HG03439 (cell line): ENCODE measurements at regions not wholly inside any gene's neighbourhood (a gene's known extent, or its start where the extent isn't known, plus 50 kb on each side); places are given as distances from the start of the nearest gene placed in this dataset.
"Not testable (repeated sequence)": the region's sequence is repeated elsewhere in the genome, so short reads cannot be mapped to it uniquely, and the experiment has no call there.

Experiments
- ATAC-seq: cut with Tn5 transposase; IDR thresholded peaks from one replicate; pipeline ENCODE4 v1.9.1; 2021; ENCODE audit warnings: mild to moderate bottlenecking, moderate library complexity; ENCODE audit not compliant: unreplicated experiment

DNA sequence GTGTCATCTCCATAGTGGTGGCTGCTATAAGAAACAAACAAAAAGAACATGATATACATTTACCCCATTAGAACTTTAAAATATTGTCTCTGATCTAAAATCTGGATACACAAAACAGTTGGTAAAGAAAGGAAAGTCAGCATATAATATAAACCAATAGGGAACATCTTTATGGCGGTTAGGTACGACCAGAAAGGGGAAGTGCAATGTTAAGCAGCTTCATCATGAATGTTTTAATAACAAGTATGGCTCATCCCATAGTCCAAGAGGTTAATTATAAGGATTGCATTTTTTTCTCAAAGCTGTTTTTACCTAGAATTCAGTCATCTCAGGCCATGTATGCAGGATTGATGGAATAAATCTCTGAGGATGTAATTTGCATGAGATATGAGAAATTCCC, 1869.7 kb downstream of the PCDH7 start:
- no peak for ATAC-seq

- no peak for ATAC-seq
These were observed 1877.2 kb downstream of the PCDH7 start for GRCh38 chr4:32597354-32597753.

GRCh38 chr4:32601848-32602247, 1881.7 kb downstream of the PCDH7 start:
- no peak for ATAC-seq

DNA sequence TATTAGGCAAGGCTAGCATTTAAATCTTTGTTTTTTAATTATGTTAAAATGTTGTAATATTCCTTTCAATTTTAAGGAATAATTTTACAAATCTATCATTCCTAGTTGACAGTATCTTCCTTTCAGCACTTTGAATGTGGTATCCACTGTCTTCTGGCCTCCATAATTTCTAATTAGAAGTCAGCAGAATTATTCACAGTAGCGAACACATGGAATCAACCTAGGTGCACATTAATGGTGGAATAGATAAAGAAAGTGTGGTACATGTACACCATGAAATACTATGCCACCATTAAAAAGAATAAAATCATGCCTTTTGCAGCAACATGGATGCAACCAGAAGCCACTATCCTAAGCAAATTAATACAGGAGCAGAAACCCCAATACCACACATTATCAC, 1887.8 kb downstream of the PCDH7 start:
- ATAC-seq, result no peak

DNA sequence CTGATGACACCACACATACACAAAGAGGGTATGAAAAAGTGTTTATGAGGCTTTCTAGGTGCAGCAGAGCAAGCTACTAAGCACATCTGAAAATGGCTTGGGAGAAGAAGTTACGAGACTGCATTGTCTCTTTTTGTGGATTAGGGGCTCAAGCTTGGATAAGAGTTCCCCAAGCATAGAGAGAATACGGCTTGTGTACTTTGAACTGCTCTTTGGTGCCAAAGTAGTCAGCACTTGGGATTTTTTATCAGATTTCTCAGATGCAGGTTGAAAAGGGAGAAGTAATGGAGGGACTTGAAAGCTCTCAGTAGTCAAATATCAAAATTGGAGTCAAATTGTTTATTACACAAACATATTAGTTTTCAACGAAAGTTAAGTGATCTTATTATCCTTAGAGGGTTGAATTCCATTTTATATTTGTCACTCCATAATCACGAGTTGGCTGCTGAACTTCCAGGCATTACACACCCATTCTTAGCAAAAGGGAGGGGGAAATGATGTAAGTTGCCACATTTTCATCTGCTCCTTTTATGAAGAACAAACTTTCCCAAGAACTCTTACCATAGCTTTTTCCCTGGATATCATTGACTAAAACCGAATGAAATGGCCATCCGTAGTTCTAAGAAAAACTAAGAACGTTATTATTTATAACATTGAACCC, 1904.9 kb downstream of the PCDH7 start:
- ATAC-seq, result no peak

DNA sequence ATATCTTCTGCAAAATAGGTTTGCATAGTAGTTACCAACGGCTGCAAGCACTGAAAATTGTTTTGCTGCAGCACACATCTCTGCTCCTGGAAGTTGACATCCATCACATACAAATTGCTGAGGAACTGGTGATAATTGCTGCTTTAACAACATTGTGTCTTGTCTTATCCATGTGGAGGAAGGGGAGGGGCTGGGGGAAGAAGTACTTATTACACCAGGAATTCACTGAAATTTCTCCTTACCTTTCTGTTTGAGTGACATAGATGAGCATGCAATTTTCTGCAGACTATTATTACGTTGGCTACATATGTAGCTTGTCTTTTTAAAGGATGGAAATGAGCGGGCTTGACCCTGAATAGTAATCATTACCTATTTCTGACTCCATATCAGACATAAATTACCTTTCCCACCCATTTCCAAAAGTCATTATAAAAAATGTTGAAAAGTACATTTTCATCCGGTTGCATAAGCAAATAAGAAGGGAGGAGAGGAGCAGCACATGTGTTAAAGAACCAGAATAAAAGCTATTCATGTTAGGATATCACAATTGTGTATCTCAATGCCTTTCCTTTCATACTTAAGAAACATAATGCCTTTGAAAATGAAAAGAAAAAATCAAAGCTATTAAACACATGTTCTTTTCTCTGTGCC, 1905.6 kb downstream of the PCDH7 start:
- no peak for ATAC-seq

GRCh38 chr4:32631831-32632230, 1911.7 kb downstream of the PCDH7 start:
- ATAC-seq, result no peak

DNA sequence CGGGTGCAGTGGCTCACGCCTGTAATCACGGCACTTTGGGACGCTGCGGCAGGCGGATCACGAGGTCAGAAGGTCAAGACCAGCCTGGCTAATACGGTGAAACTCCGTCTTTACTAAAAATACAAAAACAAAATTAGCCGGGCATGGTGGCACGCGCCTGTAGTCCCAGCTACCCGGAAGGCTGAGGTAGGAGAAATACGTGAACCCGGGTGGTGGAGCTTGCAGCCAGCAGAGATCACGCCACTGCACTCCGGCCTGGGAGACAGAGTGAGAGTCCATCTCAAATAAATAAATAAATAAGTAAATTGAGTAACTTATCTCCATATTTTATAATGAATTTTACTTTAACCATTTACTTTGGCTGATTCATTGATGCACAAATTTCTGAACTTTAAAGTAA, 1913.3 kb downstream of the PCDH7 start:
- no peak for ATAC-seq

- no peak for ATAC-seq
These were observed 1925.5 kb downstream of the PCDH7 start for GRCh38 chr4:32645653-32646052.

GRCh38 chr4:32658019-32658418, 1937.8 kb downstream of the PCDH7 start:
- no peak for ATAC-seq

DNA sequence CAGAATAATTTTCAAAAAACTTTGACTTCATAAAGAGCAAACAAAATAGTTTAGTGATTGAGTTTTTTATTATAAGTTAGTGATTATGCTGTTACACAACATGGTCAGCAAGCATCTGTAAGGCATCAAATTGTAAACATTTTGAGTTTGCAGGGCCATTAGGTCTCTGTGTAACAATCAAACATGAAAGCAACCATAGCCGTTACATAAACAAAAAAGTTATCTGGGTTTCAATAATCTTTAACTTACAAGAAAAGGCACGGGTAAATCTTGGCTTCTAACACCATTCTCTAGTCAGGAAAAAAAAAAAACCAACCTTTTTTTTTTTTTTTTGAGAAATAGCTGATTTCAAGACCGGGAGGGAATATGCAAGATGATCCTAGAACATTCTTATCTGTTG, 1941.1 kb downstream of the PCDH7 start:
- ATAC-seq, result no peak

DNA sequence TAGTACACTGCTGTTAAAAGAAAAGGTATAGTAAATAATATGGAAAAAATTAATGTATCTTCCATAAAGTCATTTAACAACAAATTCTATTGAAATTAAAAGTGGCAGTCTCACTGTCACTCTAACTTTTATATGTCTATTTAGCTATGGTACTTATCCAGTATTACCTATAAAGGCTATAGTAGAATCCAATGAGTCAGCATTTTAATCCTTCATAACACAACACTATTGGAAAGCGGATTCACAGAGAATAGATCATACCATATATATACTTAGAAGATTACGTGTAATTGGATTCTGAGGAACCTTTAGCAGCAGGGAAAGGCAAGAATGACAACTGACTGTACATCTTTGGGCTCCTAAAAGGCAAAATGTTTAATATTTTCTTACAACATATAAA, 1942.6 kb downstream of the PCDH7 start:
- ATAC-seq, result no peak

DNA sequence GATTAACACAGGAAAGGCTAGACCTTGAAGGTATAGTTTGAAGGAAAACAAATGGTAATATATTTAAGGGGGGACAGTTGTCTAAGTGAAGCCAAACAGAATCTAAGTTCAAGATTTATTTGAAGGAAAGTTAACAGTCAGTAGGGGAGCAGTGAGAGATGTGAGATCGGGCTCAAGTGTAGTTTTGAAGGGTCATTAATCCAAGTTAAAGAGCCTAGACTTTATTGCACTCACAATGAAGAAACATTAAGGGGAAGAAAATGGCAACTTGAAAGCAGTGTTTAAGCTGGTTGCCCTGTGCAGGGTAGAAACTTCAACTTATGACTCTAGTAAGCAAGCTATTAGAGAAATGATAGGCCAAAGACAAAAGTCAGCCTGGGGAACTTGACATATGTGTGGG, 1952.2 kb downstream of the PCDH7 start:
- ATAC-seq, result no peak

- no peak for ATAC-seq
These were observed 1960.8 kb downstream of the PCDH7 start for GRCh38 chr4:32680946-32681345.

- ATAC-seq, result no peak
These were observed 1964.0 kb downstream of the PCDH7 start for GRCh38 chr4:32684160-32684559.

DNA sequence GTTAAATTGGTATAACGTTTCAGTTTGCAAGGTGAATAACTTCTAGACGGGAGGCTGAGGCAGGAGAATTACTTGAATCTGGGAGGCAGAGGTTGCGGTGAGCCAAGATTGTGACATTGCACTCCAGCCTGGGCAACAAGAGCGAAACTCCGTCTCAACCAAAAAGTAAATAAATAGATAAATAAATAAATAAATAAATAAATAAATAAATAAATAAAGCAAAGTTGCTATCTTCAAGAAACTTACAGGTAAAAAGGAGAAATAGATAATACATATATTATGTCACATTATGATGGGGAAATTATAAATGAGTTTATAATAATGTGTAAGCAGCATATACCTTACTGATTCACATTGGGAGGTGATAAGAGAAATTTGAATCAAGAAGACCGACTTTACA, 1966.0 kb downstream of the PCDH7 start:
- no peak for ATAC-seq

- no peak for ATAC-seq
These were observed 1969.3 kb downstream of the PCDH7 start for GRCh38 chr4:32689518-32689917.

DNA sequence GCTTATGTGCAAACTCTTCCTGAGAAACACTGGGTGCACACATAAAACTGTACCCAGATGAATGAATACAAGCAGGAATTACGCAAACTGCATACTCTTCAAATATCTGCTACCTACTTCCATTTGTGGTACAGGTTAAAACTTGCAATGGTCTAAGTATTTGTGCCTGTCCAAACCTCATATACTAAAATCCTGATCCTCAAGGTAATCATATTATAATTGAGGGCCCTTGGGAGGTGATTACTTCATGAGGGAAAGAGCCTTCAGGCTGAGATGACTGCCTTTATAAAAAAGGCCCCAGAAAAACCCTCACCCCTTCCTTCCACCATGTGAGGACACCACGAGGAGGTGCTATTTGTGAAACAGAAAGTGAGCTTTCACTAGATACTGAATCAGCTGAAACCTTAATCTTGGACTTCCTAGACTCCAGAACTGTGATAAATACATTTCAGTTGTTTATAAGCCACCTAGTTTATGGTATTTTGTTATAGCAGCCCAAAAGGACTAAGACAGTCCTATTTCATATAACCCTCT, 1977.2 kb downstream of the PCDH7 start:
- ATAC-seq, result no peak

DNA sequence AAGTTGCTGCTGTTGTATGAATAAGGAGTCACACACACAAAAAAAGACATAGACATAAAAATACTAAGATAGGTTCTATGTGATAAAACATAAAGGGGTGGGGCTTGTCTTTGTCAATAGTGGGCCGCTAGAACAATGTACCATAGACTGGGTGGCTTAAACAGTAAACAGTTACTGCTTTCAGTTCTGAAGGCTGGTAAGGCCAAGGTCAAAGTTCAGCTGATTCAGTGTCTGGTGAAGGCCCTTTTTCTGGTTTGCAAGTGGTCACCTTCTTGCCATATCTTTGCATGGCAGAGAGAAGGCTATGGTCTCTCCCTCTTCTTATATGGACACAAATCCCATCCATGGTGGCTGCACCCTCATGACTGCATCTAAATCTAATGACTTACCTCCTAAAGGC, 1980.7 kb downstream of the PCDH7 start:
- ATAC-seq, result no peak

- ATAC-seq, result no peak
These were observed 1986.7 kb downstream of the PCDH7 start for GRCh38 chr4:32706893-32707292.

DNA sequence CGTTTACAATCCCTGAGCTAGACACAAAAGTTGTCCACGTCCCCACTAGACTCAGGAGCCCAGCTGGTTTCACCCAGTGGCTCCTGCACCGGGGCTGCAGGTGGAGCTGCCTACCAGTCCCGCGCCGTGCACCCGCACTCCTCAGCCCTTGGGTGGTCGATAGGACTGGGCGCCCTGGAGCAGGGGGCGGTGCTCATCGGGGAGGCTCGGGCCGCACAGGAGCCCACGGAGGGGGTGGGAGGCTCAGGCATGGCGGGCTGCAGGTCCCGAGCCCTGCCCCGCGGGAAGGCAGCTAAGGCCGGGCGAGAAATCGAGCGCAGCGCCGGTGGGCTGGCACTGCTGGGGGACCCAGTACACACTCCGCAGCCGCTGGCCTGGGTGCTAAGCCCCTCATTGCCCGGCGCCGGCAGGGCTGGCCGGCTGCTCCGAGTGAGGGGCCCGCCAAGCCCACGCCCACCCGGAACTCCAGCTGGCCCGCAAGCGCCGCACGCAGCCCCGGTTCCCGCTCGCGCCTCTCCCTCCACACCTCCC, 1996.0 kb downstream of the PCDH7 start:
- not testable (repeated sequence) for ATAC-seq

DNA sequence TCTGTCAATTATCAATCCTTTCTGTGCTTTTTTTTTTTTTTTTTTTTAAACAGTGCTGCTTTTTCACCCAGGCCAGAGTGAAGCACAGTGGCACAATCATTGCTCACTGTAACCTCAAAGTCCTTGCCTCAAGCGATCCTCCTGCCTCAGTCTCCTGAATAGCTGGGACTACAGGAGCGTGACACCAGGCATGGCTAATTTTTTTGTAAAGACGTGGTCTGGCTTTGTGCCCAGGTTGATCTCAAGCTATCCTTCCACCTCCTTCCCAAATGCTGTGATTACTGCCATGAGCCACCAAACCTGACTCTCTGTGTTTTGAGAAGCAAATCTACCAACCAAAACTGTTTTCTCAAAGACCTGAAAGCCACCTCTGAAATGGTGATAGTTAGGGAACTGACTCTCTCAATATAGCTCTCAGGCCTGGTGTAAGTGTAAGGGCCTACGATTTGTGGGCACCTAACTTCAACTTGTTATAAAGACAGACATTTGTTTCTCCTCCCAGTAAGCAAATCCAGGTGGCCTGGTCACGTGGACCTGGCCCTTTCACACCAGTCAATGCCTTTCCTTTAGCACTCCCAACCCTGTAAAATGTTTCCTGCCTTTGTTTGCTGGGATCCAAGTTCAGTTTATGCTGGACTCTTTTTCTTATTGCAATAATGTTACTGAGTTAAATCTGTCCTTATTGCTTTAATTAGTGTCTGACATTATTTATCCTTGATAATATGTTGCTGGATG, 2015.9 kb downstream of the PCDH7 start:
- no peak for ATAC-seq
